ENCODE measurements at regions not wholly inside any gene's neighbourhood (a gene's known extent, or its start where the extent isn't known, plus 50 kb on each side); places are given as distances from the start of the nearest gene placed in this dataset.
A peak's percentile ranks its signal among the peaks of the same experiment; 100 is the strongest.

DNA sequence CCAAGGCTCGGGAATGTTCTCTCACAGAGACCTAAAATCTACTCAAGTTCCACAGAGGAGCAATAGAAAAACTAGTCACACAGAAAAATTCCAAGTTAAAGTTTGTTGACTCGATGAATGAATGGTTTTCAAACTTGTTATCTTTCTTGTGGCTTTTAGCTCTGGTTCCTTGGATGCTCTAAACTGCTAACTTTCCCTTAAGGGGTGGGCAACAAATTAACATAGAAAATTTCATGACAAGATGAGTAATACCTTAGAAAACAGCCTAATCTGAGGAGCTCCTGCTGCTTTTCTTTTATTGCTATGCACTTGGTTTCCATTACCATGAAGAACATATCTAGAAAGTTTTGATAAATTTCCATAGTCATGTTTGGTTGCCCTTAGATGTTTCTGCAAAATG, 100.2 kb upstream of the CCDC112 start:
- DNase-seq (ENCODE audit: insufficient read length, low spot score) (no peak), FAIRE-seq (no peak)
- no peak for TF ChIP-seq POU2F2 (IDR thresholded peaks at IDR 0.05; ENCODE audit: low read depth, low read length)
- no peak for TF ChIP-seq PAX5 (IDR thresholded peaks at IDR 0.05; ENCODE audit: insufficient read depth, low read length, severe bottlenecking)
- TF ChIP-seq POLR2AphosphoS5 (IDR thresholded peaks at IDR 0.05; ENCODE audit: low read depth, low read length) = no peak
- no peak for TF ChIP-seq POLR2A (IDR thresholded peaks at IDR 0.05; ENCODE audit: low read depth, low read length)
- TF ChIP-seq TAF1 (IDR thresholded peaks at IDR 0.05; ENCODE audit: low read depth, low read length) = no peak
- no peak for TF ChIP-seq SPI1 (IDR thresholded peaks at IDR 0.05; ENCODE audit: low read depth, low read length)

DNA sequence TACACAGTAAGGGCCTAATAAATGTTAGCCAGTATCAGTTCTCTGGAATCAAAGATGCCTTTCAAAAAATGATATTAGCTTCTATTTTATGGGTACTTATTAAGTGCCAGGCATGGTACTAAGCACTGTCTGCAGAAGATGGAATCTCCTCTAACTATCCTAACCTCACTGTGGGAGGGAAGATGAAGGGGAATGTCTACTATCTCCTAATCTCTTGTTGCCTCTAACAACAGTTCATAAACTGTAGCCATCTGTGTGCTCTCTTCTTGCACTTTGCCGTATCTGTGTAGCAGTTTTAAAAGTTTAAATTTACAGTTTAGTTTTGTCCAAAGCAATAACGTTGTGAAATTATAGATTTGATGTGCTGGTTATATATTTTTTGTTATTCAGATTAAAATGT, 99.6 kb upstream of the CCDC112 start:
- no peak for DNase-seq (ENCODE audit: insufficient read length, low spot score)
- FAIRE-seq = no peak
- TF ChIP-seq POU2F2 (IDR thresholded peaks at IDR 0.05; ENCODE audit: low read depth, low read length) (no peak), POLR2A (IDR thresholded peaks at IDR 0.05; ENCODE audit: low read depth, low read length) (no peak), POLR2AphosphoS5 (IDR thresholded peaks at IDR 0.05; ENCODE audit: low read depth, low read length) (no peak), TAF1 (IDR thresholded peaks at IDR 0.05; ENCODE audit: low read depth, low read length) (no peak), PAX5 (IDR thresholded peaks at IDR 0.05; ENCODE audit: insufficient read depth, low read length, severe bottlenecking) (no peak), SPI1 (IDR thresholded peaks at IDR 0.05; ENCODE audit: low read depth, low read length) (no peak)

DNA sequence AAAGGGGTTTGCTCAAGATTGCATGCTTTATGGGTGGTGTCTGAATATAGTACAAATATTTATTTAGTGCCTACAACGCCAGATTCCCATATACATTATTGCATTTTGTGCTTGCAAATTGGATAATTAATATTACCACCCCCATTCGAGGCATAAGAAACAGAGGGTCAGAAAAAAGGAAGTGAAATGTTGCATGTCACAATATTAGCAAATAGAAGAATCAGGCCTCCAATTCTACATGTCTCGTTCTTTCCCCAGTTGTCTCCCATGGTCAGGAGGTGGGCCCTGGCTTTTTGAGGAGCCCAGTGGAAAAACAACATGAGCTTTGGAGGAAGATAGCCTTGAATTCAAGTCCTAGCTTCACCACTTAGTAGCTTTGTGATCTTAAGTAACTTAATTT, 98.1 kb upstream of the CCDC112 start:
- no peak for DNase-seq (ENCODE audit: insufficient read length, low spot score)
- no peak for FAIRE-seq
- TF ChIP-seq TAF1 (IDR thresholded peaks at IDR 0.05; ENCODE audit: low read depth, low read length) (no peak), SPI1 (IDR thresholded peaks at IDR 0.05; ENCODE audit: low read depth, low read length) (peak; percentile 85), PAX5 (IDR thresholded peaks at IDR 0.05; ENCODE audit: insufficient read depth, low read length, severe bottlenecking) (no peak), POLR2AphosphoS5 (IDR thresholded peaks at IDR 0.05; ENCODE audit: low read depth, low read length) (no peak), POU2F2 (IDR thresholded peaks at IDR 0.05; ENCODE audit: low read depth, low read length) (no peak), POLR2A (IDR thresholded peaks at IDR 0.05; ENCODE audit: low read depth, low read length) (no peak)

DNA sequence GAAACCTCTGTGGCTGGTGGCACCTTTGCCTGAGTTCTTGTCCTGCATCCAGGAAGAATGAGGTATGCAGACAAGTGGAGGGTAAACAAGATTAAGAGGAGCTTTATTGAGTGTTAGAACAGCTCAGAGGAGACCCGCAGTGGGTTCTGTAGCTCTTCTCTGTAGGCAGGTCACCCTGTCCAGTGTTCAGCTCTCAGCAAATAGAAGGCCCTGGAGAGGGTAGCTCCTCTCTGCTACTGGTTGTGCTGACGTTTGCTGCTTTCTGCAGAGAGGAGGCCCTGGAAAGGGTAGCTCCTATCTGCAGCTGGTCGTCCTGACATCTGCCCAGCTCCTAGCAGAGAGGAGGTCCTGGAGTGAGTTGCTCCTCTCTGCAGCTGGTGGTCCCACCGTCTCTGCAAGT, 96.8 kb upstream of the CCDC112 start:
- TF ChIP-seq POU2F2 (IDR thresholded peaks at IDR 0.05; ENCODE audit: low read depth, low read length) = no peak
- TF ChIP-seq SPI1 (IDR thresholded peaks at IDR 0.05; ENCODE audit: low read depth, low read length) = no peak
- TF ChIP-seq TAF1 (IDR thresholded peaks at IDR 0.05; ENCODE audit: low read depth, low read length) = no peak
- TF ChIP-seq POLR2AphosphoS5 (IDR thresholded peaks at IDR 0.05; ENCODE audit: low read depth, low read length) = no peak
- no peak for TF ChIP-seq POLR2A (IDR thresholded peaks at IDR 0.05; ENCODE audit: low read depth, low read length)
- no peak for TF ChIP-seq PAX5 (IDR thresholded peaks at IDR 0.05; ENCODE audit: insufficient read depth, low read length, severe bottlenecking)
- DNase-seq (ENCODE audit: insufficient read length, low spot score) (no peak), FAIRE-seq (no peak)

DNA sequence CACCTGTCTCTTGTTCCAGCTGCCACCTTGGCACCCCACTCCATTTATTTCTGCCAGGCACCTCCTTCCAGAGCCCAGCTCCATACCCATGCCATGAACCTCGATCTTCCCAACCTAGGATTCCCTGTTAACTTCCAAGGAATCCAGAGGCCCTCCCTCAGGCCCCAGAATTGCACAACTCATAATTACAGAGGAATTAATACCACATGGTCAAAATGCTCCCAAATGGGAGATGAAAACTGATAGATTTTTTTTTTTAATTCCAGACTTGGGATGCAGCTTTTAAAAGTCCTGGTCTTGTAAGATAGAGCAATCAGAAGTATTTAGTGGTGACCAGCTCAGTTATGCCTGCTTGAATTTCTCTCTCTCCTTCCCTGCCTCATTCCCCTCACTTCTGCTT, 96.2 kb upstream of the CCDC112 start:
- FAIRE-seq (no peak), DNase-seq (ENCODE audit: insufficient read length, low spot score) (no peak)
- TF ChIP-seq POLR2AphosphoS5 (IDR thresholded peaks at IDR 0.05; ENCODE audit: low read depth, low read length) = no peak
- no peak for TF ChIP-seq POLR2A (IDR thresholded peaks at IDR 0.05; ENCODE audit: low read depth, low read length)
- TF ChIP-seq PAX5 (IDR thresholded peaks at IDR 0.05; ENCODE audit: insufficient read depth, low read length, severe bottlenecking) = no peak
- no peak for TF ChIP-seq POU2F2 (IDR thresholded peaks at IDR 0.05; ENCODE audit: low read depth, low read length)
- TF ChIP-seq SPI1 (IDR thresholded peaks at IDR 0.05; ENCODE audit: low read depth, low read length) = no peak
- TF ChIP-seq TAF1 (IDR thresholded peaks at IDR 0.05; ENCODE audit: low read depth, low read length) = no peak

DNA sequence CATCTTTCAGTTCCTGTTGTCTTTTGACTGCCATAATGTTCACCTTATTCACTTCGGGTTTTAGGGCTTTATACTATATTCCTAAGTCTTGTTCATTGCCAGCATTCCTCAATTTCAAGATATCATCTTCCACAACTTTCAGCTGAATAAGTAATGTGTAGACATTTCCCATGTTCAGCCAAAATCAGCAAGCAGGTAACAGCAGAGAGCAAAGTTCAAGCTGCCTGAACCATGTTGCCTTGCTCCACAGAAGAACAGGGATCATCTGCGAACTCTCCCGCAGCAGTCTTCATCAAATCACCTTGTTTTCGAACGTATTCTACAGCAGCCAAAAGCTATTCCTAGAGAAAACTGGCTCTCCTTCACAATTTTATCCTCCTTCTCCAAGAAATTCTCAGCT, 95.3 kb upstream of the CCDC112 start:
- DNase-seq (ENCODE audit: insufficient read length, low spot score) (no peak), FAIRE-seq (no peak)
- no peak for TF ChIP-seq POLR2A (IDR thresholded peaks at IDR 0.05; ENCODE audit: low read depth, low read length)
- TF ChIP-seq TAF1 (IDR thresholded peaks at IDR 0.05; ENCODE audit: low read depth, low read length) = no peak
- TF ChIP-seq SPI1 (IDR thresholded peaks at IDR 0.05; ENCODE audit: low read depth, low read length) = no peak
- TF ChIP-seq POLR2AphosphoS5 (IDR thresholded peaks at IDR 0.05; ENCODE audit: low read depth, low read length) = no peak
- TF ChIP-seq POU2F2 (IDR thresholded peaks at IDR 0.05; ENCODE audit: low read depth, low read length) = no peak
- TF ChIP-seq PAX5 (IDR thresholded peaks at IDR 0.05; ENCODE audit: insufficient read depth, low read length, severe bottlenecking) = no peak

DNA sequence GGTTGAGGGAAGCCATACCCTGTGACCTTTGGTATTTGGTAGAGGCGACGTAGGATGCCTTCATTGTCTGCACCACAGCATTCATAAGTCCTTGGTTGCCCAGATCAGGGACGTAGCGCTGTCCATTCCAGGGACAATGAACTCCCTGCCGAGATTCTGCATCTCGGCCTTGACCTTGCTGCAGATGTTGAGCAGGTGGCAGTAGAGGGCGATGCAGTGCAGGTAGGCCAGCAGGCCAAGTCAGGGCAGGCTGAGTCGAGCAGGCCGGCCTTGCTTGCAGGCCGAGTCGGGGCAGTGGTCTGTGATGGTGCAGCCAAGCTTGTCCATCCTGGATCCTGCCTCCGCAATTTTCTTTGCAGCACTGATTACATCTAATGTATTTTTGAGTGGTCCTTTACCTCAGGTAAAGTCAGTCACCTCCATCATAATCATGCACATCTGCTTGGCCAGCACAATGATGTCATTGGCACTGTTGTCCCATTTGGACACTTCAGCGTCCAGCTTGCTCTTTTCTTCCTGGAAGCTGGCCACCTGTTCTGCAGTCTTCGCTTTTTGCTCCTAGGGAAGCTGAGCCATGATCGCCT, 93.4 kb upstream of the CCDC112 start:
- FAIRE-seq (no peak), DNase-seq (ENCODE audit: insufficient read length, low spot score) (no peak)
- no peak for TF ChIP-seq PAX5 (IDR thresholded peaks at IDR 0.05; ENCODE audit: insufficient read depth, low read length, severe bottlenecking)
- TF ChIP-seq SPI1 (IDR thresholded peaks at IDR 0.05; ENCODE audit: low read depth, low read length) = no peak
- no peak for TF ChIP-seq POLR2AphosphoS5 (IDR thresholded peaks at IDR 0.05; ENCODE audit: low read depth, low read length)
- no peak for TF ChIP-seq TAF1 (IDR thresholded peaks at IDR 0.05; ENCODE audit: low read depth, low read length)
- TF ChIP-seq POU2F2 (IDR thresholded peaks at IDR 0.05; ENCODE audit: low read depth, low read length) = no peak

DNA sequence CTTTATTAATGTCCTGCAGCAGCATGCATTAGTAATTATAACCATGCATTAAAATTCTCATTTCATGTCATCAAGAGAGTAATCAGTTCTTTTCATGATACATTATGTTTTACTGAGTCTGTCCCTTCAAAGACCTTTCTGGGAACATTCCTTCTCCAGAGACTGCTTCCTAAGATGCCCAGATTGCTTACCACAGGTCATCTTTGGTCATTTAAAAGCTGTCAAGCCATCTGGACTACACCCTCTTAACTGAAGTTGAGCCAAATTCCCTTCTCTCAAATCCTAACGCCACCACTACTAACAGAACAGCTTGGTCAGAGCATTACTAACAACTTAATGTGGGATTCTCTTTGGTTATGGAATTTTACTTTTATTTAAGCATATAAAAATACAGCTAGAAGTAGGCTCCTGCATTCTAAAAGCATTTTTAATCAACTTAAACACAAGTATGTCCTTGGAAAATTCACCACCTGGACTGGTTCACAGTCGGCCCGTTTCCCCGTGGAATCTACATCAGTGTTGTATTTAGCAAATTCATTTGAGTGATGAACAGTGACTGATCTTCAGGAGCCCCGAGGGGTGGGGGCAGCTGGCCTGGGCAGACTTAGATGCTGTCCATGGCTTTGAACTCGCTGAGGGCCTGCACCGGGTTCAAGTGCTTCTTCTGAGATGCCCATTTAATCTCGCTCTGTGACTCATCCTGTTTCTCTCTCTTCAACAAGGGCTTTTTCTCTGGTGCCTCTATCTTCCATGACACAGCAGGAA, 92.8 kb upstream of the CCDC112 start:
- DNase-seq (ENCODE audit: insufficient read length, low spot score) (no peak), FAIRE-seq (no peak)
- no peak for TF ChIP-seq POLR2A (IDR thresholded peaks at IDR 0.05; ENCODE audit: low read depth, low read length)
- TF ChIP-seq POLR2AphosphoS5 (IDR thresholded peaks at IDR 0.05; ENCODE audit: low read depth, low read length) = no peak
- TF ChIP-seq PAX5 (IDR thresholded peaks at IDR 0.05; ENCODE audit: insufficient read depth, low read length, severe bottlenecking) = no peak
- no peak for TF ChIP-seq SPI1 (IDR thresholded peaks at IDR 0.05; ENCODE audit: low read depth, low read length)
- no peak for TF ChIP-seq TAF1 (IDR thresholded peaks at IDR 0.05; ENCODE audit: low read depth, low read length)
- TF ChIP-seq POU2F2 (IDR thresholded peaks at IDR 0.05; ENCODE audit: low read depth, low read length) = no peak

DNA sequence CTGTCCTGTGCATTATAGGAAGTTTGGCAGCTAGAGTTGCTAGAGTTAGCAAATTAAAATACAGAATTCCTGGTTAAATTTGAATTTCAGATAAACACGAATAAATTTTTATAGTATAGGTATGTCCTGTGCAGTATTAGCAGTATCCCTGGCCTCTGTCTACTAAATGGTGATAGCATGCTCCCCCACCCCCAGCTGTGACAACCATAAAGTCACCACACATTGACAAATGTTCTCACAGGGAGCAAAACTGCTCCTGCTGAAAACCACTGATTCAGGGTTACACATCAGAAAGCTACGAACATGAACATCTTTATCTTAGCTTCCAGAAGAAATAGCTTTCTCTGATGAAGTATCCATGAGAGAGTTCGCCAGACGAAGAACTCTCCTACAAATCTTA, 91.8 kb upstream of the CCDC112 start:
- TF ChIP-seq SPI1 (IDR thresholded peaks at IDR 0.05; ENCODE audit: low read depth, low read length) (no peak), TAF1 (IDR thresholded peaks at IDR 0.05; ENCODE audit: low read depth, low read length) (no peak), POLR2A (IDR thresholded peaks at IDR 0.05; ENCODE audit: low read depth, low read length) (no peak), POU2F2 (IDR thresholded peaks at IDR 0.05; ENCODE audit: low read depth, low read length) (no peak), POLR2AphosphoS5 (IDR thresholded peaks at IDR 0.05; ENCODE audit: low read depth, low read length) (no peak)
- DNase-seq (ENCODE audit: insufficient read length, low spot score) (no peak), FAIRE-seq (no peak)
